ENCODE measurements at regions not wholly inside any gene's neighbourhood (a gene's known extent, or its start where the extent isn't known, plus 50 kb on each side); places are given as distances from the start of the nearest gene placed in this dataset.

GRCh38 chr9:3059781-3060468 lies 216.0 kb upstream of the PUM3 start:
- TF ChIP-seq CTCF (IDR thresholded peaks at IDR 0.05) = no peak
- ATAC-seq = no peak

GRCh38 chr9:3058409-3058808 lies 214.5 kb upstream of the PUM3 start:
- 42 to 77% (median 65%) methylated on average over 2 of the region's 2 CpGs for WGBS, 3 donors

More at GRCh38 chr9:3059781-3060468, 216.0 kb upstream of the PUM3 start:
- no peaks in the 10 kb centered on the region for H3K9me3 ChIP-seq
- no peaks in the 10 kb centered on the region for H3K27me3 ChIP-seq (ENCODE audit: insufficient read depth in 3 of 3, low read length in 2 of 3)
- no peak overlapping the region for H3K27ac ChIP-seq
- H3K4me1 ChIP-seq = no peaks in the 10 kb centered on the region
- H3K4me3 ChIP-seq = no peak overlapping the region
- DNase-seq = no peak
- WGBS, 3 donors = 83 to 84% (median 83%) methylated on average over 3 of the region's 3 CpGs
- H3K36me3 ChIP-seq (ENCODE audit: insufficient read depth in 1 of 2, low read depth in 1 of 2) = no peaks in the 10 kb centered on the region
- intact Hi-C loops (cut with DNase I) = no loop called here

GRCh38 chr9:3054017-3054586 lies 210.2 kb upstream of the PUM3 start:
- Histone ChIP-seq H3K27ac (no peak overlapping the region), H3K4me3 (no peak overlapping the region), H3K36me3 (ENCODE audit: insufficient read depth in 1 of 2, low read depth in 1 of 2) (no peaks in the 10 kb centered on the region), H3K4me1 (no peaks in the 10 kb centered on the region), H3K27me3 (ENCODE audit: insufficient read depth in 3 of 3, low read length in 2 of 3) (no peaks in the 10 kb centered on the region), H3K9me3 (no peaks in the 10 kb centered on the region)
- DNase-seq = no peak
- 84 to 85% (median 84%) methylated on average over 6 of the region's 6 CpGs for WGBS, 3 donors
- no peak for ATAC-seq
- intact Hi-C loops (cut with DNase I) = no loop called here
- TF ChIP-seq CTCF (IDR thresholded peaks at IDR 0.05) = no peak

More at GRCh38 chr9:3058409-3058808, 214.5 kb upstream of the PUM3 start:
- Histone ChIP-seq H3K36me3 (ENCODE audit: insufficient read depth in 1 of 2, low read depth in 1 of 2) (no peaks in the 10 kb centered on the region), H3K9me3 (no peaks in the 10 kb centered on the region), H3K4me3 (no peak overlapping the region), H3K27ac (no peak overlapping the region), H3K27me3 (ENCODE audit: insufficient read depth in 3 of 3, low read length in 2 of 3) (no peaks in the 10 kb centered on the region), H3K4me1 (no peaks in the 10 kb centered on the region)
- intact Hi-C loops (cut with DNase I) = no loop called here
- TF ChIP-seq CTCF (IDR thresholded peaks at IDR 0.05) = no peak
- no peak for ATAC-seq
- no peak for DNase-seq

- no peaks in the 10 kb centered on the region for H3K4me1 ChIP-seq
Observed at GRCh38 chr9:3049636-3050035, 205.7 kb upstream of the PUM3 start.

More at GRCh38 chr9:3049636-3050035, 205.7 kb upstream of the PUM3 start:
- 52 to 58% (median 56%) methylated on average over 2 of the region's 2 CpGs for WGBS, 3 donors
- DNase-seq (no peak), ATAC-seq (no peak)
- no peak for TF ChIP-seq CTCF (IDR thresholded peaks at IDR 0.05)
- no peak overlapping the region for H3K27ac ChIP-seq
- H3K36me3 ChIP-seq (ENCODE audit: insufficient read depth in 1 of 2, low read depth in 1 of 2) = no peaks in the 10 kb centered on the region
- H3K4me3 ChIP-seq = no peak overlapping the region
- H3K27me3 ChIP-seq (ENCODE audit: insufficient read depth in 3 of 3, low read length in 2 of 3) = no peaks in the 10 kb centered on the region
- no peaks in the 10 kb centered on the region for H3K9me3 ChIP-seq
- intact Hi-C loops (cut with DNase I) = no loop called here
